CD1c-positive myeloid dendritic cell (primary cell): ENCODE measurements at regions not wholly inside any gene's neighbourhood (a gene's known extent, or its start where the extent isn't known, plus 50 kb on each side); places are given as distances from the start of the nearest gene placed in this dataset.
A peak's percentile ranks its signal among the peaks of the same experiment; 100 is the strongest.
"Not testable (repeated sequence)": the region's sequence is repeated elsewhere in the genome, so short reads cannot be mapped to it uniquely, and the experiment has no call there.

Source experiments
- DNase-seq: peaks from one replicate; pipeline ENCODE4 v3.0.0-alpha.2; 2016; ENCODE audit errors: extremely low spot score

GRCh38 chr9:42377530-42378417, 194.3 kb downstream of the SPATA31A6 start:
- not testable (repeated sequence) for DNase-seq

- no peak for DNase-seq
Observed at GRCh38 chr9:42378418-42378815, 195.0 kb downstream of the SPATA31A6 start.

GRCh38 chr9:42379602-42380001, 196.1 kb downstream of the SPATA31A6 start:
- not testable (repeated sequence) for DNase-seq

- DNase-seq: not testable (repeated sequence)
Observed at GRCh38 chr9:42384585-42384984, 201.1 kb downstream of the SPATA31A6 start.

GRCh38 chr9:42385574-42386120, 202.2 kb downstream of the SPATA31A6 start:
- not testable (repeated sequence) for DNase-seq

- DNase-seq: no peak
Observed at GRCh38 chr9:42386477-42386876, 203.0 kb downstream of the SPATA31A6 start.

GRCh38 chr9:42388146-42388690, 204.8 kb downstream of the SPATA31A6 start:
- DNase-seq: no peak

- DNase-seq: no peak
Observed at GRCh38 chr9:42388846-42389245, 205.4 kb downstream of the SPATA31A6 start.

GRCh38 chr9:42392773-42393455, 209.5 kb downstream of the SPATA31A6 start:
- DNase-seq: not testable (repeated sequence)

- DNase-seq: no peak
Observed at GRCh38 chr9:42396318-42396717, 212.9 kb downstream of the SPATA31A6 start.

GRCh38 chr9:42397336-42397735, 213.9 kb downstream of the SPATA31A6 start:
- DNase-seq: not testable (repeated sequence)

- not testable (repeated sequence) for DNase-seq
Observed at GRCh38 chr9:42402919-42403318, 219.5 kb downstream of the SPATA31A6 start.

GRCh38 chr9:42409581-42409980, 226.1 kb downstream of the SPATA31A6 start:
- DNase-seq: not testable (repeated sequence)

- DNase-seq: not testable (repeated sequence)
Observed at GRCh38 chr9:42412354-42412753, 228.9 kb downstream of the SPATA31A6 start.

GRCh38 chr9:42414865-42415264, 231.4 kb downstream of the SPATA31A6 start:
- DNase-seq: not testable (repeated sequence)

GRCh38 chr9:42419652-42420051, 236.2 kb downstream of the SPATA31A6 start:
- not testable (repeated sequence) for DNase-seq

GRCh38 chr9:42420324-42420723, 236.9 kb downstream of the SPATA31A6 start:
- not testable (repeated sequence) for DNase-seq

GRCh38 chr9:42421630-42422029, 238.2 kb downstream of the SPATA31A6 start:
- not testable (repeated sequence) for DNase-seq

- peak; percentile 24 for DNase-seq
Observed at GRCh38 chr9:42430674-42431615, 247.5 kb downstream of the SPATA31A6 start.

- not testable (repeated sequence) for DNase-seq
Observed at GRCh38 chr9:42431616-42432010, 248.2 kb downstream of the SPATA31A6 start.
